Ammon's horn (tissue), 1 donor: ENCODE measurements at regions not wholly inside any gene's neighbourhood (a gene's known extent, or its start where the extent isn't known, plus 50 kb on each side); places are given as distances from the start of the nearest gene placed in this dataset.

Experiments used
- DNase-seq: peaks from one replicate; pipeline ENCODE4 v3.0.0-alpha.2; 2016; ENCODE audit warnings: low spot score

GRCh38 chr6:170160628-170161611 is 130.0 kb downstream of the DLL1 start:
- DNase-seq = no peak

- no peak for DNase-seq
Observed at GRCh38 chr6:170160031-170160627, 130.7 kb downstream of the DLL1 start.

- DNase-seq = no peak
Observed at GRCh38 chr6:170159022-170159965, 131.6 kb downstream of the DLL1 start.

- no peak for DNase-seq
Observed at GRCh38 chr6:170158296-170159021, 132.4 kb downstream of the DLL1 start.

GRCh38 chr6:170157567-170158218 is 133.2 kb downstream of the DLL1 start:
- DNase-seq = no peak

- no peak for DNase-seq
Observed at GRCh38 chr6:170156448-170157375, 134.2 kb downstream of the DLL1 start.

GRCh38 chr6:170155464-170156196 is 135.2 kb downstream of the DLL1 start:
- no peak for DNase-seq

- DNase-seq = no peak
Observed at GRCh38 chr6:170153436-170154319, 137.2 kb downstream of the DLL1 start.

- DNase-seq = peak; percentile 30
Observed at GRCh38 chr6:170152989-170153388, 137.9 kb downstream of the DLL1 start.

GRCh38 chr6:170152124-170152926 is 138.6 kb downstream of the DLL1 start:
- DNase-seq = peak; percentile 82

GRCh38 chr6:170151804-170152123 is 139.1 kb downstream of the DLL1 start:
- peak; percentile 72 for DNase-seq

- DNase-seq = peak; percentile 34
Observed at GRCh38 chr6:170151321-170151771, 139.5 kb downstream of the DLL1 start.

GRCh38 chr6:170150590-170150945 is 140.3 kb downstream of the DLL1 start:
- DNase-seq = no peak

GRCh38 chr6:170149681-170150589 is 140.9 kb downstream of the DLL1 start:
- DNase-seq = no peak

- no peak for DNase-seq
Observed at GRCh38 chr6:170148709-170149470, 142.0 kb downstream of the DLL1 start.
